ENCODE measurements at regions not wholly inside any gene's neighbourhood (a gene's known extent, or its start where the extent isn't known, plus 50 kb on each side); places are given as distances from the start of the nearest gene placed in this dataset.

GRCh38 chr6:148223424-148223842, 119.2 kb upstream of the SASH1 start:
- TF ChIP-seq YY1 (IDR thresholded peaks at IDR 0.05; ENCODE audit: insufficient read depth, insufficient read length), result no peak
- no peak for TF ChIP-seq SUZ12 (IDR thresholded peaks at IDR 0.05; ENCODE audit: extremely low read depth, insufficient read depth, insufficient read length)
- TF ChIP-seq ZNF274 (IDR thresholded peaks at IDR 0.05; ENCODE audit: low read depth, low read length), result no peak

Data from NT2/D1 (cell line).